Fibroblast of skin of right biceps (primary cell): ENCODE measurements at regions not wholly inside any gene's neighbourhood (a gene's known extent, or its start where the extent isn't known, plus 50 kb on each side); places are given as distances from the start of the nearest gene placed in this dataset.

Experiments
- DNase-seq: peaks from one replicate; pipeline ENCODE4 v3.0.0-alpha.2; 2013

DNA sequence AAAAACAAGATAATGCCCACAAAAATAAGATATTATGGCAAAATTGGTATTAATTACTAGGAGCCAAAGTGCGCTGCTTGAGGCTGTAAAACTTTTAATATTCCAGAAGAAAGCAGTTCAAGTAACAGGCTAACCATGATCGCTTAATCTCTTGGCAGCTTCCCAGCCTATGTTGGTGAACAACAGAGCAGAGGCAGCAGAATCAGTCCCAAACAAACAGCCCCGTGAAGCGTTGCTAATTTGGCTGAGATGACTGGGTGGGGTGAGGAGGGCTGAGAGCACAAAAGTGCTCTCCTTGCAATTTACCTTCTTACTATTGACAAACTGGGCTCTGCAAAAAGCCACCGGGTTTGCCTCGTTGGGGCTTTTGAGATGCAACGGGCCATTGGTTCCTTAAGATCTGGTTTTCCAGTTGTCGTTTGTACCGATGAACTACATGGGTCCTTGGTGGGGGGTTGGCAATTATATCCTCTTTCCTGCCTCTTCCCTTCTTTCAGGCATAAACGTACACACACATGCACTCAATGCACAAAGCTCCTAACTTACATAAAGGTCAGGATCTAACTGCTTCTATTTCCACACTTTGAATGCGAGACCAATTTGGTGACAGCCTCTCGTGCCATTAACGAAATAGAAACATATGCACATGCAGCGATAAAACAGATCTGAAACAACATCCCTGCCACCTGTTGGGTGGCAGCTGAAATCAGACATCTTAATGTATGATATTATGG, 407.6 kb upstream of the CADM1 start:
- no peak for DNase-seq

- DNase-seq: peak; percentile 46
Observed at GRCh38 chr11:115910379-115910778, 406.2 kb upstream of the CADM1 start.

DNA sequence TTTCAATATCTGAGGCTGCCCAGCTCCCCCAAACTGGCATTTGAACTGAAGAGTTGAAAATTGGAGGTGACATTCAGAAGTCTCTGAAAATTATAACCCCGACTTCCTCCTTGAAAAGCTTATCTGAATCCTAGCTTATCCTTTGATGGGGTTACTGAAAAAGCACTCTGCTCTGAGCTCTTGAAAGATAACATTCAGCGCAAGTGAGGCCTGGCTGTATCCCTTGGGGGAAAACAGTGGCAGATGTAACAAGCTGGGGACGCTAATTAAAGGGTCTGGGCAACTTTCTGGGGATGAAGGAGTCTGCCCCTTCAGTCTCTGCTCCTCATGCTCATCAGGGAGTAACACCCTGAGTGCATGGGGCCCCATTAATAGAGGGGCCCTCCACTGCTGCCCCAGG, 402.0 kb upstream of the CADM1 start:
- DNase-seq: no peak

GRCh38 chr11:115905341-115906000, 401.3 kb upstream of the CADM1 start:
- peak; percentile 83 for DNase-seq

GRCh38 chr11:115903179-115903578, 399.0 kb upstream of the CADM1 start:
- DNase-seq: peak; percentile 30

GRCh38 chr11:115901069-115901468, 396.9 kb upstream of the CADM1 start:
- DNase-seq: no peak

- no peak for DNase-seq
Observed at GRCh38 chr11:115900111-115900510, 395.9 kb upstream of the CADM1 start.

GRCh38 chr11:115897707-115898106, 393.5 kb upstream of the CADM1 start:
- no peak for DNase-seq

DNA sequence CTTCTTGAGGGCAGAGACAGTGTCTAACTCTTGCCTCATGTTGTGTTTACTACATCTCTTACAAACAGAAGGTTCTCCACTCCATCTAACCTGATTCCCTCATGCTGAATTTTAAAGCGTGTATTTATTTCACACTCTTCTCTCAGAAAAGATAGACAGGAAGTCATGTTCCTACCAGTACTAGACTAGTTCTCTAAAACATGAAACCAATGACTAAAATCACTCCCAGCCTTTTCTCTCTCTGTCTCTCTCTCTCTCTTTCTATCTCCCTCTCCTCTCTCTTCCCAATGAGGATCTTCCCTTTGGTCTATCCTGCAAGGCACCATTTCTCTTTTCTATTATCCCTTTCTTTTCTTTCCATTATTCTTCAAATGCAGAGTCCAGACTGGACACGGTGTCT, 391.9 kb upstream of the CADM1 start:
- no peak for DNase-seq

GRCh38 chr11:115895594-115895993, 391.4 kb upstream of the CADM1 start:
- no peak for DNase-seq

- DNase-seq: no peak
Observed at GRCh38 chr11:115894176-115894575, 390.0 kb upstream of the CADM1 start.

DNA sequence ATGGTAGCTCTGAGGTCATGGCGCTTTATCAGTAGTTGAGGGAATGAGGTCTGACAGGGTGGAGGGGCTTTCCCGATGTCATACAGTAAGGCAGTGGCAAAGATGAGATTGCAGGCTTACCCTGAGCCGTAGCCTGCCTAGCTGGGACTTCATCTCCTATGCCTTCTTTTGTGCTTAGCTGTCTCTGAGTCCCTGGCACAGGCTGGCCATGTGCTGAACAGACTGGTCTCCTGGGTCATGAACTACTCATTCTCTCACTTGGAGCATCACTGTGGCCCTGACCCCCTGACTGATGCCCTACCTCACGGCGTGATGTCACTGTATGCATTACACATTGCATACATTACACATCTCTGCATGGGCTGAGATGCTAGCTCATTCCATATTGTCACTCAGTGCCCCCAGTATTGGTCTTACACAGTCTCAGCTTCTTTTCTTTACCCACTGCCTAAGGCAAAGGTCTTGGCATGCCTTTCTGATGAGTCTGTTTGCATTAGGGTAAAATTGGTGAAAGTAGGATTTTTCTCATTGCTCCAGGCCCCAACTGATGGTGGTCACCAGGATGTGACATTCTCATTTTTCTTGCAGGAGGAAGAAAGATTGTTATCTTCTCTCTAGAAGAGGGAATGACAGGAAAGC, 389.4 kb upstream of the CADM1 start:
- peak; percentile 90 for DNase-seq

- DNase-seq: peak; percentile 23
Observed at GRCh38 chr11:115892016-115892415, 387.8 kb upstream of the CADM1 start.

DNA sequence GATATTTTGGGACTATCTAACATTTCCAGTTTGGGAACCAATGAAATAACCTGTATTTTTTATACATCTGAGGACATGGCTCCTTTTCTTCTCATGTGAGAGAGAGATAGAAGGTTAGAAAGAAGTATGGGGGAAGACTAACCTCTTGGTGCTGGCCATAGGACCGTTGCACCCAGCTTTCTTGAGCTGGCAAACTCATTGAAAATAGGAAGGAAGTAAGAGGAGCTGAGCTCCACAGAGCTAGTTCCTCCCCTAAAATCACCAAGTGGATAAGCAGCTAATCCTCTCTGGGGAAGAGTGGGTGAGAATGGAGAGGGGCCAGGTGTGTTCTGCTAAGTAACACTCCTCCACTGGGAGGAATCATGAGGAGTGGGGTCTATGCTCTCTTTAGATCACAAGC, 387.4 kb upstream of the CADM1 start:
- no peak for DNase-seq

DNA sequence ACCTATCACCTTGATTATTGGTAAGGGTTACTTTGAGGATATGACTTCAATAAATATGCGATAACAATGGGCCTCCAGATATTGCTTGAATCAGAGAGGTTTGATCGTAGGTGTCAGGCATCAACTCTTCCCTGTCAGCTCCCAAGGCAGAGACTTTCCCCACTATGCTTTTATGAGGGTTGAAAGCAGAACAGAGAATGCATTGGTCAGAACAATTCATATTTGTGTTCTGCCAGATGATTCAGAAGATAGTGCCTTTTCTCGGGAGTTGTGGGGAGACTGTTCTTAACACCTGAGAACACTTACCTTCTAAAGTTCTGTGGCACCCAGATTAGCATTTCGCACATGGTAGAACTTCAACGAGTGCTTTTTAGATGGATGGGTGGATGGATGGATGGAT, 386.3 kb upstream of the CADM1 start:
- no peak for DNase-seq

GRCh38 chr11:115889712-115890111, 385.5 kb upstream of the CADM1 start:
- no peak for DNase-seq

DNA sequence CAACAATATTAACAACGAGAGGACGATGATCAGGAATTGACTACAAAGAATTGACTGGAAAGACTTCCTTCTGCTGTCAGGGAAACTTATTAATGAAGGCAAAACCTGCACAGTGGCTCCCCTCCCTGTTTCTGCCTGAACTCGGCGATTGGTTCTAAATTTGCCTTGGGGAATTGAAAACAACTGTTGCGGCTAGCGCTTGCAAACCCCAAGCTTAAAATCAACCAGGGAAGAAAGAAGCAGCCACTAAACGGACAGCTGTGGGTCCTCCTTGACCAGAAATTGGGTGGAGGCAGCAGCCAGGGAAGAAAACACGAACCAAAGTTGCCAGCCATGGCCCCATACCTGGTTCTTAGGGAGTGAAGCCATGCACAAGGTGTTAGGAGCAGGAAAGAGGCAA, 383.5 kb upstream of the CADM1 start:
- no peak for DNase-seq

DNA sequence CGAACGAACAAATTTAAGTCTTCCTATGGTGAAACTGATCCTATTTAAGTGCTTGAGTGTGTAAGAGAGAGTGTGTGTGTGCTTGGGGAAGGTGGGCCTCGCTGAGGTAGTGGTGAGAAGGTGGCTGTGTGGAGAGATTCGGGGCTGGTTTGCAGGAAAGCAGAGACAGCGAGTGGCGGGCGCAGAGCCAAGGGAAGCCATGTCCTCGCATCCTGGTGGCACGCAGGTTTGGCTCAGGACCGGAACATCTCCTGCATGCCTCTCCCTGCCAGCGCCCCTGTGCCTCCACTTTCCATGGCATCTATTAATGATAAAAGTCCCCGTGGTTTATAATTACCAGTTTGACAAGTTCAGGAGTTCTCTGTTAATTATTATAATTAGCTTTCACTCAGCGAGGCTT, 383.1 kb upstream of the CADM1 start:
- no peak for DNase-seq

GRCh38 chr11:115886422-115886733, 382.2 kb upstream of the CADM1 start:
- DNase-seq: no peak

- no peak for DNase-seq
Observed at GRCh38 chr11:115885535-115886421, 381.6 kb upstream of the CADM1 start.

GRCh38 chr11:115884800-115885534, 380.8 kb upstream of the CADM1 start:
- DNase-seq: no peak

- no peak for DNase-seq
Observed at GRCh38 chr11:115874843-115875242, 370.6 kb upstream of the CADM1 start.

DNA sequence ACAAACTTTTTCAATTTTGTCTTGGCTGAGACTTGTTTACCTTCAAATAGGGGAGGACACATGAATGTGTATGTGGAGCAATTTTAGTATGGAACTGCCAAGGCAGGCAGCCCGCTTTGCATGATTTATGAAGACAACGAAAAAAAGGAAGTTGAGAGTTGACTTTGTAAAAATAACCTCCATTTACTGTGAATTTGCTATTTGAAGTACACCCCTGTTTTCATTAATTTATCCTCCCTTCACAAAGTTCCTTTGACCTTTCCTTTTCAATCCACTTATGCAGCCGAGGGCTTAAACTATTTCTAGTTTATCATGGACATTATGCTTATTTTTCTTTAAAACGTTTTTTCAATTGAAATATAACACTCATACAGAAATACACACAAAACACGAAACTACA, 369.6 kb upstream of the CADM1 start:
- DNase-seq: no peak
